AG09309 (cell line): ENCODE measurements at regions not wholly inside any gene's neighbourhood (a gene's known extent, or its start where the extent isn't known, plus 50 kb on each side); places are given as distances from the start of the nearest gene placed in this dataset.

Source experiments
- DNase-seq: peaks from one replicate; pipeline ENCODE4 v3.0.0-alpha.2; 2010; ENCODE audit warnings: low read depth
- H3K4me3 ChIP-seq: 2 replicates; pipeline ENCODE4 v1.5.1; 2011; ENCODE audit warnings: mild to moderate bottlenecking, low read depth, low read length, moderate library complexity; ENCODE audit not compliant: control insufficient read depth
- TF ChIP-seq, protein P1 (sequence below): IDR thresholded peaks from 2 replicates; pipeline ENCODE4 v1.5.1; 2011; ENCODE audit warnings: mild to moderate bottlenecking, low read depth, low read length, inconsistent platforms; ENCODE audit not compliant: insufficient read depth, control insufficient read depth; ENCODE audit errors: missing control alignments

DNA sequence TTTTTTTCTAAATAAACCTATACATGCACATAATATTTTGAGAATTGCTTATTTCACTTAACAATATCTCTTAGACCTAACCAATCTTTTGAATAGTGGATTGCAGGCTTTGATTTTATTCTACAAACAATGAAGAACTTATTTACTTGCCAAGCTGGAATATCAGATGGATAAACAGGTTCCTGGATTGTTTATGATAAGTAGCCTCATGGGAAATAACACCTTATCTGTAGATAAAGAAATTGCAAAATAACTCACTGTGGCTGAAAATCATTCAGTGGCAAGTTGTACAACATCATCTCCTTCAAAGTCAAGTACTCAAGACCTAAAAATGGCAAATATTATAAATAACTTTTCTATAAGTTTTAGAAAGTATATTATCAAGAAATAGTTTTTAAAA, 335.4 kb upstream of the ATP2B1 start:
- TF ChIP-seq, protein P1, sequence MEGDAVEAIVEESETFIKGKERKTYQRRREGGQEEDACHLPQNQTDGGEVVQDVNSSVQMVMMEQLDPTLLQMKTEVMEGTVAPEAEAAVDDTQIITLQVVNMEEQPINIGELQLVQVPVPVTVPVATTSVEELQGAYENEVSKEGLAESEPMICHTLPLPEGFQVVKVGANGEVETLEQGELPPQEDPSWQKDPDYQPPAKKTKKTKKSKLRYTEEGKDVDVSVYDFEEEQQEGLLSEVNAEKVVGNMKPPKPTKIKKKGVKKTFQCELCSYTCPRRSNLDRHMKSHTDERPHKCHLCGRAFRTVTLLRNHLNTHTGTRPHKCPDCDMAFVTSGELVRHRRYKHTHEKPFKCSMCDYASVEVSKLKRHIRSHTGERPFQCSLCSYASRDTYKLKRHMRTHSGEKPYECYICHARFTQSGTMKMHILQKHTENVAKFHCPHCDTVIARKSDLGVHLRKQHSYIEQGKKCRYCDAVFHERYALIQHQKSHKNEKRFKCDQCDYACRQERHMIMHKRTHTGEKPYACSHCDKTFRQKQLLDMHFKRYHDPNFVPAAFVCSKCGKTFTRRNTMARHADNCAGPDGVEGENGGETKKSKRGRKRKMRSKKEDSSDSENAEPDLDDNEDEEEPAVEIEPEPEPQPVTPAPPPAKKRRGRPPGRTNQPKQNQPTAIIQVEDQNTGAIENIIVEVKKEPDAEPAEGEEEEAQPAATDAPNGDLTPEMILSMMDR: no peak
- no peak for DNase-seq
- H3K4me3 ChIP-seq: no peak overlapping the region

DNA sequence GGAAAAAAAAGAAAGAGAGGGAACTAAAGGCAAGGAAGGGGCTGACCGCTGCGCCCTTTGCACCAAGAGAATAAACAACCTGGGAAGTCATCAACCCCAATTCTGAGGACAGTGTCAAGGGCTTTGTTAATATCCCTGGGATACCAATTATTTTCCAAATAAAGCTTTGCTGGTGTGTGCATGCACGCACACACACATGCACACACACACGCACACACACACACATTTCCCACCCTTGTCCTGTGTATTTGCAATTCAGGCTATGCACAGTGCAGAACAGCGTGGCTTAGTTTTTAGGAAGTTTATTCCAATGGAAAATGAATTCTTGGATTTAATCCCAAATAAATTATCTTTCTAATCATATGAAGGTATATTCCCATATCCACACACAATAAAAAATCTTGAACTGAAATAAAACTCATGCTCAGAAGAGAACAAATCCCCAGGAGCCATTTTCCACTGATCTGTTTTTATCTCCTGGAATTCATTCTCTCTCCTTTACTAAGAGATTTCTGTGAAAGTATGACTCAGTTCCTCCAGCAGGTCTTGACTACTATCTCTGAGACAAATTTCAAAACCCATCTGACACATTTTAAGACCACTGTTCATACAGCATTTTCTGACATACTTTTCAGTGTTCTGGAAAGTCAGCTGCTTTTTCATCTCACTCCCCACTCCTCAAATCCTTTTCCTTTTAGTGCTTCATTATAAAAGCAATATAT, 334.4 kb upstream of the ATP2B1 start:
- no peak for DNase-seq
- no peak overlapping the region for H3K4me3 ChIP-seq
- TF ChIP-seq, protein P1: no peak

DNA sequence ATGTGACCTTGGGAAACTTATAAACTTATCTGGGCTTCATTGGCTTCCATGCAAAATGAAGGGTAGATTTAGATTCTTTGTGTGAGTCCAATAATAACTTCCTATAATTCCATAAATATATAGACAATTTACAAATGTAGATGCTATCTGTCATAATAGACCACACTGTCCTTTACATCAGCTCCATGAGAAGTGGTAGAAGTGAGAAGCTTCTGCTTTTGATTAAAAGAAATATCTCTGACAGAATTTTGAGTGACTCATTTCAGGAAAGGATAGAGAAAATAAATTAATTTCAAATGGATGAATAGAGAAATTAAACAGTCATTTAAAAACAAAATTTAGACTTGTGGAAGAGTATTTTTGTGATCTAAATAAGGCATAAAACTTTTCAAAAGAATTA, 329.7 kb upstream of the ATP2B1 start:
- no peak for DNase-seq
- TF ChIP-seq, protein P1: no peak
- H3K4me3 ChIP-seq: no peak overlapping the region

DNA sequence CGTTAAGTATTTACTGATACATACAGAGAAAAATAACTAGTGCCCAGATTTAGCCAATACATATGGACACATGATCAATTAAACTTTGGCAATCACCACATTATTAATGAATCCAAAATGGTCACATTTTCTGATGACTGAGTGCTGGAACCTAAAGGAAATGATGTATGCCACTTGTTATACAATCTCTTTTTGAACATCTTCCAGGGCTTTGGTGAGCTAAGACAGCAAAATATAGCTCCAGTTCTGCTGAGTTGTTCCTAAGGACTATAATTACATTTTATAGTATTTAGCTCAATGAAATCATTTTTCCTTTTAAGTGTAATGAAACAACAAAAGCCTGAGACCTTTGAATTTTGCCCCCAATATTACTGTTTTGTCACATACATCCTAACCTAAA, 329.1 kb upstream of the ATP2B1 start:
- DNase-seq: no peak
- TF ChIP-seq, protein P1: no peak
- H3K4me3 ChIP-seq: no peak overlapping the region

DNA sequence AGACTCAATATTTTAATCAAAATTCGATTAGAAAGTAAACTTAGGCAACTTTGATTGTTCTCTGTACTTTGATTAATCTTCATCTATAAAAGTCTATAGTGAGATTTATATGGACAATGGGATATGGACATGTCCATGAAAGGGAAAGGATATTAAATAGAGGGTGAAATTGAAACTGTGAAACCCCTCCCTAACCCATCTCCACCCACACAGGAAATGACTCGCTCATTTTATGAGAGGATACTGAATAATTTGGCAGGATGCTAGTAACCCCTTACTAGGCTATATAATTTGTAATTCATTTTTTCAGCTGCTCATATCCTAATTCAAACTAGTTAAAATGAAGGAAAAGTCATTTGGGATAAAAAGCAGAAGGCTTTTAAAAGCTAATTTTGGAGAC, 328.0 kb upstream of the ATP2B1 start:
- H3K4me3 ChIP-seq: no peak overlapping the region
- DNase-seq: no peak
- TF ChIP-seq, protein P1: no peak

DNA sequence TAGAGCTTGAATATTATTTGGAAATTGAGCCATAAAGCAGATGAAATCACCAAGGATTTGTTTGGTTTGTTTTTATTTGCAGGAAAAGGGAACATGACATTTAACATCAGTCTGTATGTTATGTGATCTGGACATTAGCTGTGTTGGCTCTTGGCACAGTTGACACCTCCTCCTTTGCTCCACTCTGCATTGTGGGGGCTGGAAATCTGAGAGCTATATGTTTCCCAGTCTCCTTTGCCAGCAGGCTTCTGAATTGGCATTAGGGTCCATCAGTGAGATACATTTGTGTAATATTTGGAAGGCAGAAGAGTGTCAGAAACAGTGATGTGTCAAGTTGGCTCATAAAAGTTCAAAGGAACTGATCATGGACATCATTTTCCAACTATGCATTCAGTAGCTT, 322.1 kb upstream of the ATP2B1 start:
- H3K4me3 ChIP-seq: no peak overlapping the region
- DNase-seq: no peak
- TF ChIP-seq, protein P1: no peak
